Fibroblast of the aortic adventitia (primary cell): ENCODE measurements at regions not wholly inside any gene's neighbourhood (a gene's known extent, or its start where the extent isn't known, plus 50 kb on each side); places are given as distances from the start of the nearest gene placed in this dataset.

ENCODE experiments used
- DNase-seq: peaks from one replicate; pipeline ENCODE4 v3.0.0-alpha.2; 2010; ENCODE audit warnings: low read depth
- H3K4me3 ChIP-seq: 2 replicates; pipeline ENCODE4 v1.5.1; 2011; ENCODE audit warnings: low read depth, mild to moderate bottlenecking, control low read depth, low read length, moderate library complexity
- CTCF ChIP-seq: IDR thresholded peaks from 2 replicates; pipeline ENCODE4 v1.5.1; 2011; ENCODE audit warnings: mild to moderate bottlenecking, low read length, control low read depth, inconsistent platforms; ENCODE audit not compliant: insufficient read depth

- H3K4me3 ChIP-seq = no peak overlapping the region
- DNase-seq = peak; percentile 16
- TF ChIP-seq CTCF = no peak
These were observed 261.8 kb downstream of the FOXD2 start for GRCh38 chr1:47699492-47700235.

- TF ChIP-seq CTCF = no peak
- no peak overlapping the region for H3K4me3 ChIP-seq
- DNase-seq = no peak
These were observed 263.4 kb downstream of the FOXD2 start for GRCh38 chr1:47701283-47701682.

- no peak for TF ChIP-seq CTCF
- no peak for DNase-seq
- no peak overlapping the region for H3K4me3 ChIP-seq
These were observed 264.1 kb downstream of the FOXD2 start for GRCh38 chr1:47701741-47702515.

- H3K4me3 ChIP-seq = no peak overlapping the region
- no peak for TF ChIP-seq CTCF
- DNase-seq = peak; percentile 58
These were observed 265.4 kb downstream of the FOXD2 start for GRCh38 chr1:47703156-47703825.

- peak; percentile 82 for DNase-seq
- peak; percentile 21 for TF ChIP-seq CTCF
- no peak overlapping the region for H3K4me3 ChIP-seq
These were observed 266.2 kb downstream of the FOXD2 start for GRCh38 chr1:47703981-47704596.

GRCh38 chr1:47705517-47706130, 267.8 kb downstream of the FOXD2 start:
- DNase-seq = peak; percentile 19
- TF ChIP-seq CTCF = no peak
- H3K4me3 ChIP-seq = no peak overlapping the region
